Colon (tissue), 2 donors: ENCODE measurements at regions not wholly inside any gene's neighbourhood (a gene's known extent, or its start where the extent isn't known, plus 50 kb on each side); places are given as distances from the start of the nearest gene placed in this dataset.
A peak's percentile ranks its signal among the peaks of the same experiment; 100 is the strongest.

Source experiments
- FAIRE-seq: peaks from 2 replicates; lab custom pipeline; 2012; peaks lifted over from hg19 to GRCh38; lab: Jason Lieb, UNC
- donor health status: control.
- donor health status: control.

DNA sequence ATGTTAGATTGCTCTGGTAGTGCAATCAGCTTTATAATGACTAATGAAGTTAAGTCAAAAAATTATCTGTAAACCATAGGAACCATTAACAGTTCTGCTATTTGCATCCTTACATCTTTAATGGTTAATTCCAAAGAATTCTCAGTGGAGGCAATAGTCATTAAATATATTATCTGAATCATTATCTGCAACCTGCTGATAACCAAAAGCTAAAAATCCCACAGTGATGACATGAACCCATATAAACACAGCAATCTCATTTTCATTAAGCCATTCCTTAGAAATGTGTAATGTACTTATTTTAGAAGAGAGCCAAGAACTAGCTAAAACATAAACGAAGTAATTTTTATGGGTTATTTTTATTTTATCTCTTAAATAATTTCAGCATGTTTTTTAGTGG is 60.2 kb downstream of the MAGEB16 start:
- peak; percentile 28 for FAIRE-seq

DNA sequence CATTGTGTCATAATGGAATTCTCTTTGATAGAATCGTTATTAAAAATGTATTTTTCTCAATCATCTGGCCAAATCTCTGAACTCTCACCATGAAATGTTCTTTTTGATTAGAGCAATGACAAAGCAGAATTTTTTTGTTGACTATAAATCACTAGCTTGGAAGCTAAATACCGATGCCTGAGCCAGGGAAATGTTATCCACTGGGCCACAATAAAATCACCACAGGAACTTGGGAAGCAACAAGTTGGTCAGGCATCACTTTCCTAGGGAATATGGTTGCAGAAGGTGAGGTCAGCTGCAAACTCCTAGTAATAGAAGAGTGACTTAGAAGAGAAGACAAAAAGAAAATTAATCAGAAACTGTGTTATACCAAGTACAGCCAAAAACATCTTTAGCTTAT is 60.6 kb upstream of the CFAP47 start:
- no peak for FAIRE-seq

DNA sequence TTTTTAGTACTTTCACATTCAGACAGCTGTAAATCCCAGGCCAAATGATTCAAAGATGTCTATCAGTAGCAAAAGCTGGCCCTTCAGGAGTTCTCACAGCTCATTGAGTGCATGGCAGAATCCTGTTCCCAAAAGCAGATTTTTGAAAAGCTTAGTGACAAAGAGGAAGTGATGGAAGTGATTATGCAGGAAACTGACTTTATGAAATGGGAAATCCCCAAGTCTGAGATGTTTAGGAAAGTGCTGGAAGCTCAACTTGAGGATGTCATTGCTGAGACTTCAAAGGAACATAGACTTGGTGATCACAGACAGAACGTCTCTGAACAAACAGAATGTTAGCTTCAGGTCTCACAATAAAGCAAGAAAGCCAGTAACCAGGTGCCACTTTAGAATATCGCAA is 51.0 kb upstream of the CFAP47 start:
- no peak for FAIRE-seq
